ENCODE measurements at regions not wholly inside any gene's neighbourhood (a gene's known extent, or its start where the extent isn't known, plus 50 kb on each side); places are given as distances from the start of the nearest gene placed in this dataset.

- no peaks in the 10 kb centered on the region for H3K27me3 ChIP-seq (replicated peaks; ENCODE audit: insufficient read depth)
- DNase-seq (ENCODE audit: low spot score) = no peak
- H3K36me3 ChIP-seq = no peaks in the 10 kb centered on the region
- no peak overlapping the region for H3K27ac ChIP-seq
- H3K9me3 ChIP-seq = no peaks in the 10 kb centered on the region
- no peaks in the 10 kb centered on the region for H3K4me1 ChIP-seq (replicated peaks)
- no peak for TF ChIP-seq POLR2A (IDR thresholded peaks at IDR 0.05)
- no peak for TF ChIP-seq POLR2AphosphoS5 (IDR thresholded peaks at IDR 0.05)
- TF ChIP-seq, protein P1, sequence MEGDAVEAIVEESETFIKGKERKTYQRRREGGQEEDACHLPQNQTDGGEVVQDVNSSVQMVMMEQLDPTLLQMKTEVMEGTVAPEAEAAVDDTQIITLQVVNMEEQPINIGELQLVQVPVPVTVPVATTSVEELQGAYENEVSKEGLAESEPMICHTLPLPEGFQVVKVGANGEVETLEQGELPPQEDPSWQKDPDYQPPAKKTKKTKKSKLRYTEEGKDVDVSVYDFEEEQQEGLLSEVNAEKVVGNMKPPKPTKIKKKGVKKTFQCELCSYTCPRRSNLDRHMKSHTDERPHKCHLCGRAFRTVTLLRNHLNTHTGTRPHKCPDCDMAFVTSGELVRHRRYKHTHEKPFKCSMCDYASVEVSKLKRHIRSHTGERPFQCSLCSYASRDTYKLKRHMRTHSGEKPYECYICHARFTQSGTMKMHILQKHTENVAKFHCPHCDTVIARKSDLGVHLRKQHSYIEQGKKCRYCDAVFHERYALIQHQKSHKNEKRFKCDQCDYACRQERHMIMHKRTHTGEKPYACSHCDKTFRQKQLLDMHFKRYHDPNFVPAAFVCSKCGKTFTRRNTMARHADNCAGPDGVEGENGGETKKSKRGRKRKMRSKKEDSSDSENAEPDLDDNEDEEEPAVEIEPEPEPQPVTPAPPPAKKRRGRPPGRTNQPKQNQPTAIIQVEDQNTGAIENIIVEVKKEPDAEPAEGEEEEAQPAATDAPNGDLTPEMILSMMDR (IDR thresholded peaks at IDR 0.05) = no peak
- intact Hi-C loops (cut with DNase I) = no loop called here
- H3K4me3 ChIP-seq = no peak overlapping the region
These were observed 178.9 kb upstream of the FOXD3 start for GRCh38 chr1:63143482-63143881.

DNA sequence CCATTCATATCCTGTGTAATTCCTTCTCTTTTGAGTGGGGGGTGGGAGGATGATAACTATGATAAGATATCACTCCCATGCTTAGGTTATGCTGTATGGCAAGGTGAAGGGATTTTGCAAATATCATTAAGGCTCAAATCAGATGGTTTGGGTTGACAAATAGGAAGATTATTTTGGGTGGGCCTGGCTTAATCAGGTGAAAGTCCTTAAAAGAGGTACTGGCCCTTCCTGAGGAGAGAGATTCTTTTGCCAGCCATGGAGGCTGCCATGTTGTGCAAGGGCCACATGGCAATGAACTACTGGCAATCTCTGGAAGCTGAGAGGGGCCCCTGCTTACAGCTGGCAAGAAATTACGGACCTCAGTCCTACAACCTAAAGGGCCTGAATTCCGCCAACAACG is 174.6 kb upstream of the FOXD3 start:
- Histone ChIP-seq H3K36me3 (no peaks in the 10 kb centered on the region), H3K27me3 (replicated peaks; ENCODE audit: insufficient read depth) (no peaks in the 10 kb centered on the region), H3K27ac (no peak overlapping the region), H3K9me3 (no peaks in the 10 kb centered on the region), H3K4me1 (replicated peaks) (no peaks in the 10 kb centered on the region), H3K4me3 (no peak overlapping the region)
- TF ChIP-seq, protein P1 (IDR thresholded peaks at IDR 0.05) = no peak
- TF ChIP-seq POLR2AphosphoS5 (IDR thresholded peaks at IDR 0.05) (no peak), POLR2A (IDR thresholded peaks at IDR 0.05) (no peak)
- WGBS = 96% methylated on average over 3 of the region's 3 CpGs
- DNase-seq (ENCODE audit: low spot score) = no peak
- intact Hi-C loops (cut with DNase I) = no loop called here

GRCh38 chr1:63148825-63149645 is 173.3 kb upstream of the FOXD3 start:
- TF ChIP-seq POLR2A (IDR thresholded peaks at IDR 0.05) (no peak), POLR2AphosphoS5 (IDR thresholded peaks at IDR 0.05) (no peak)
- TF ChIP-seq, protein P1 (IDR thresholded peaks at IDR 0.05) = peak in 2 of 4 experiments; percentile 14 to 19
- no peaks in the 10 kb centered on the region for H3K9me3 ChIP-seq
- no peak for DNase-seq (ENCODE audit: low spot score)
- H3K4me1 ChIP-seq (replicated peaks) = no peaks in the 10 kb centered on the region
- H3K27ac ChIP-seq = no peak overlapping the region
- H3K4me3 ChIP-seq = no peak overlapping the region
- intact Hi-C loops (cut with DNase I) = no loop called here
- H3K27me3 ChIP-seq (replicated peaks; ENCODE audit: insufficient read depth) = no peaks in the 10 kb centered on the region
- WGBS = 21% methylated on average over 3 of the region's 3 CpGs
- H3K36me3 ChIP-seq = no peaks in the 10 kb centered on the region

GRCh38 chr1:63152572-63152971 is 169.8 kb upstream of the FOXD3 start:
- intact Hi-C loops (cut with DNase I) = no loop called here
- TF ChIP-seq POLR2A (IDR thresholded peaks at IDR 0.05) = no peak
- TF ChIP-seq POLR2AphosphoS5 (IDR thresholded peaks at IDR 0.05) = no peak
- TF ChIP-seq, protein P1 (IDR thresholded peaks at IDR 0.05) = no peak
- Histone ChIP-seq H3K4me1 (replicated peaks) (no peaks in the 10 kb centered on the region), H3K4me3 (no peak overlapping the region), H3K27me3 (replicated peaks; ENCODE audit: insufficient read depth) (no peaks in the 10 kb centered on the region), H3K27ac (no peak overlapping the region), H3K36me3 (no peaks in the 10 kb centered on the region), H3K9me3 (no peaks in the 10 kb centered on the region)
- no peak for DNase-seq (ENCODE audit: low spot score)
- 49% methylated on average over 3 of the region's 3 CpGs for WGBS

GRCh38 chr1:63155437-63155836 is 166.9 kb upstream of the FOXD3 start:
- no peak for DNase-seq (ENCODE audit: low spot score)
- intact Hi-C loops (cut with DNase I) = no loop called here
- no peaks in the 10 kb centered on the region for H3K36me3 ChIP-seq
- no peak overlapping the region for H3K27ac ChIP-seq
- no peaks in the 10 kb centered on the region for H3K27me3 ChIP-seq (replicated peaks; ENCODE audit: insufficient read depth)
- WGBS = 83% methylated on average over 2 of the region's 2 CpGs
- no peaks in the 10 kb centered on the region for H3K9me3 ChIP-seq
- no peak overlapping the region for H3K4me3 ChIP-seq
- no peak for TF ChIP-seq POLR2A (IDR thresholded peaks at IDR 0.05)
- TF ChIP-seq, protein P1 (IDR thresholded peaks at IDR 0.05) = no peak
- TF ChIP-seq POLR2AphosphoS5 (IDR thresholded peaks at IDR 0.05) = no peak
- H3K4me1 ChIP-seq (replicated peaks) = no peaks in the 10 kb centered on the region

Data from prostate gland (tissue), 2 donors.